ENCODE measurements at regions not wholly inside any gene's neighbourhood (a gene's known extent, or its start where the extent isn't known, plus 50 kb on each side); places are given as distances from the start of the nearest gene placed in this dataset.

- TF ChIP-seq GATA3 (IDR thresholded peaks at IDR 0.05; ENCODE audit: low read depth, low read length) (no peak), GATA2 (IDR thresholded peaks at IDR 0.05; ENCODE audit: low read depth, low read length) (no peak)
Observed at GRCh38 chr16:55014022-55014421, 83.4 kb downstream of the IRX5 start.

Measured in SH-SY5Y (cell line).